GM10266 (cell line): ENCODE measurements at regions not wholly inside any gene's neighbourhood (a gene's known extent, or its start where the extent isn't known, plus 50 kb on each side); places are given as distances from the start of the nearest gene placed in this dataset.

Experiments used
- DNase-seq: peaks from one replicate; pipeline ENCODE4 v3.0.0; 2012; ENCODE audit errors: extremely low spot score
- TF ChIP-seq, protein P1 (sequence below): IDR thresholded peaks from 2 replicates; pipeline ENCODE4 v1.5.1; 2012; ENCODE audit warnings: mild to moderate bottlenecking, low read depth; ENCODE audit not compliant: control insufficient read depth, insufficient read depth; ENCODE audit errors: missing control alignments

DNA sequence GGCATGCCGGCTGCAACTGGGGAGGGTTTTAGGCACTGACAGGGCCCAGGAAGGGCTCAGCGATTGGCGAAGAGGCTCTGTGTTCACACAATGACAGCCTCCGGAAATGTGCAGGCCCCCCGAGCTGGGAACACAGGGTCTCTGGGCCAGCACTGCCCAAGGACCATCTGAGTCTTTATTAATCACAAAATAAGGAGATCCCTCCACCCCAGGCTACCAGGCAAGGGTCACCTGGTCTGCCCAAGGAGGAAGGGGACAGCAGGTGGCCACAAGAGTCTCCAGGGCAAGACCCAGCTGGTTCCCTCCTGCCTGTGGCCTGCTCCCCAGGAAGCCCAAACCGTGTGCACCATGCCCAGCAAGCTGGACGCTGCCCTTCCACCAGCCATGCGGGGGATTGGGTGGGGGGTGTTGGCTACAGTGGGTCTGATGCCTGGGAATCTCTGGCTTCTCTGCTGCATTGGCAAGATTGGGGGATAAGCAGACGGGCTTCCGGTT, 52.1 kb upstream of the TNRC6C start:
- no peak for DNase-seq
- TF ChIP-seq, protein P1, sequence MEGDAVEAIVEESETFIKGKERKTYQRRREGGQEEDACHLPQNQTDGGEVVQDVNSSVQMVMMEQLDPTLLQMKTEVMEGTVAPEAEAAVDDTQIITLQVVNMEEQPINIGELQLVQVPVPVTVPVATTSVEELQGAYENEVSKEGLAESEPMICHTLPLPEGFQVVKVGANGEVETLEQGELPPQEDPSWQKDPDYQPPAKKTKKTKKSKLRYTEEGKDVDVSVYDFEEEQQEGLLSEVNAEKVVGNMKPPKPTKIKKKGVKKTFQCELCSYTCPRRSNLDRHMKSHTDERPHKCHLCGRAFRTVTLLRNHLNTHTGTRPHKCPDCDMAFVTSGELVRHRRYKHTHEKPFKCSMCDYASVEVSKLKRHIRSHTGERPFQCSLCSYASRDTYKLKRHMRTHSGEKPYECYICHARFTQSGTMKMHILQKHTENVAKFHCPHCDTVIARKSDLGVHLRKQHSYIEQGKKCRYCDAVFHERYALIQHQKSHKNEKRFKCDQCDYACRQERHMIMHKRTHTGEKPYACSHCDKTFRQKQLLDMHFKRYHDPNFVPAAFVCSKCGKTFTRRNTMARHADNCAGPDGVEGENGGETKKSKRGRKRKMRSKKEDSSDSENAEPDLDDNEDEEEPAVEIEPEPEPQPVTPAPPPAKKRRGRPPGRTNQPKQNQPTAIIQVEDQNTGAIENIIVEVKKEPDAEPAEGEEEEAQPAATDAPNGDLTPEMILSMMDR = no peak

DNA sequence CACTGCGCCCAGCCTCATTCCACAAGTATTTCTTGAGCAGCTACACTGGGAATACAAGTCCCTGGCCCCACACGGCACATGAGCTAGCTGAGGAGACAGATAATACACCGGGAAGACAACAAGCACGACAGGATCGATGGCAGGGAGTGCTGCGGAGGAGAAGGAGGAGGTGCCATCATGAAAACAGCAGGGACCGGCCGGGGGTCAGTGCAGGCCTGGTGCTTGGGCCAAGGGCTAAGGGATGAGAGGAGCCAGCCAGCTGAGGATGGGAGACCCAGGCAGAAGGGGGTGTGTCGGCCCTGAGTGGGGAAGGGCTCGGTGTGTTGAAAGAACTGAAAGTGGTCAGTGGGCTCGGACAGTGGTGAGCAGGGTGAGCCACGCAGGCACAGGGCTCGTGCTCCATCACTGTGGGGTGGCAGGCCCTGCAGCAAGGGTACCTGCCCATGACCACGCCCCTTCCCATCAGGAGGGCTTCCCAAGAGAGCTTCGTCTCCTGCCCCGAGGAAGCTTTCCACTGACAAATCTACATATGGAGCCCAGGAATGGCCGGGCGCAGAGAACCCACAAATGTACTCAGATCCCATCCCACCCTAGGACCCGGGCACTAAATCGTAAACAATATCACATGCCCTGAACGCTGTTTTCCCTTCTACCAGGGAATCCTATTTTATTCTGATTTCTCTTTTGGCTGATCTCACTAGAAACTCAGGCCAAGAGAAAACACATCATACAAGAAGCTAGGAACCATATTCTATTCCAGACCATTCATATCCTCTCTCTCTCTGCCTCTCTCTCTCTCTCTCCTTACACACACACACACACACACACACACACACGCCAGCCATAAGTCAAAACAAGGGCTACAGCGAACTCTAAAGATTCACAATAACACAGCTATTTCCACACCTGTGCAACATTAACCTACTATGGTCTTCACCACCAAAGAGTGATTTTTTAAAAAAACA, 50.7 kb upstream of the TNRC6C start:
- DNase-seq = no peak
- TF ChIP-seq, protein P1 = no peak

DNA sequence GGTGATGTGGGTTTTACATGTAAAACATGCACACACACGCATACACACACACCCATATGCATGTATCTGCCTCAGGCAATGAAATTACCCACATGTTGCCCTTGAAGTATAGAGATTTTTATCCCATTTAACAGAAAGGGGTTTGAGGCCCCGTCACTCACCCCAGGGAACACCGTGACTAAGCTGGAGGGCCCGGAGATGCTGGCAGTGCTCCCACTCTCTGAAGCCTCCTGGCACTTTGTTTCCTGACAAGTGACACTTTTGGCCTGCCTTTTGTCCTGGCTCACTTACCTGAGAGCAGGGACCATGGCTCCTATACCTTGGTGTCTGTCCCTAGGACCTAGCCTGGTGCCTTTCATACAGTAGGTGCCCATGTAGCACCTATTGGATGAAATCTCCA, 50.0 kb upstream of the TNRC6C start:
- TF ChIP-seq, protein P1 = no peak
- no peak for DNase-seq
